Activated CD4-positive, alpha-beta T cell treated with anti-CD3 and anti-CD28 coated beads for 48 hours (primary cell): ENCODE measurements at regions not wholly inside any gene's neighbourhood (a gene's known extent, or its start where the extent isn't known, plus 50 kb on each side); places are given as distances from the start of the nearest gene placed in this dataset.
"Not testable (repeated sequence)": the region's sequence is repeated elsewhere in the genome, so short reads cannot be mapped to it uniquely, and the experiment has no call there.

Source experiments
- DNase-seq: peaks from one replicate; pipeline ENCODE4 v3.0.0-alpha.2; 2020

DNA sequence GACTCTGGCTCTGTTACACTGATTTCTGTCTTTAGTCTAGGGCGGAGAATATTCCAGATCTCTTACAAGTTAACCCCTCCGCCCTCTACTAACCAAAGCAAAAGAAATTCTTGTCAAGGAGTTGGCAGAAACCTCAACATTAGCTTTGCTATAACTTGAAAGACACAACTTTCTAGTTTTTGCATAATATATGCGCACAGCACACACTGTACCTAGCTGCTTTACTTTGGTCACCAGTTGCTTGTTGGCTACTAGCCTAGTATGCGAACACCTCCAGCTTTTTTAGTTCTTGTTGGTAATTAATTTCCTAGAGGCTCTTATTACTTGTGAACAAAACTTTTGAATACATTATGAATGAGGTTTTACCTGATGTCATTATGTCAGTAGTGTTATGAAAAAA lies 348.8 kb upstream of the C2CD4B start:
- DNase-seq = no peak

DNA sequence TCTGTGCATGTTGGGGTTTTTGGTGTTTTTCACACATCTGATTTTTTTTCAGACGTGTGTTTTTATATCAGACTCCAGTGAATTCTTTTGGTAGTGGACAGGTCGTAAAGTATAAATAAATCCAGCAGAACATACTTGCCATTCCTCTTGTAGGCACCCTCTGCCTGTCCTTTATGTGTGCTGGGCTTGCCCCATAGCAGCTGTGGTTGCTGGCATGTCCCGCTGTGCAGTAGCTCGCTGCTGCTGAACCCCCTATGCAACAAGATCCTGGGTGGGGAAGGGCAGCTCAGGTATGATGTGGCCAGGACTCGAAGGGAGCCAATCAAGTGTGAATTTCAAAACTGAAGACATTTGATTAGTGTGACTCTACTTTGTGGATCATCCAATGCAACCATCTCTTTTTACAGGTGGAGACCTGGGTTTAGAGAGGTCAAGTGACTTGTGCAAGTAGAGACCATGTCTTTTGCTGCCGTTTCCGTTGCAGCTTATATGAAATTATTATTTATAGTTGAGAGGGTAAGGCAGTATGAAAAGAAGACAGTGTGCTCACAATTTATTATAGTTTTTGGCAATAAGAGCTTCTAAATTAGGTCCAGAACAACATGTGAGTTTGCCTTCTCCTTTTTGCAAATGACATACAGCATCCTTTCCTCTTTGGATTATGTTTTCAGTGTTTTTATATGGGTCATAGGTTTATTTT lies 350.8 kb upstream of the C2CD4B start:
- DNase-seq = no peak

DNA sequence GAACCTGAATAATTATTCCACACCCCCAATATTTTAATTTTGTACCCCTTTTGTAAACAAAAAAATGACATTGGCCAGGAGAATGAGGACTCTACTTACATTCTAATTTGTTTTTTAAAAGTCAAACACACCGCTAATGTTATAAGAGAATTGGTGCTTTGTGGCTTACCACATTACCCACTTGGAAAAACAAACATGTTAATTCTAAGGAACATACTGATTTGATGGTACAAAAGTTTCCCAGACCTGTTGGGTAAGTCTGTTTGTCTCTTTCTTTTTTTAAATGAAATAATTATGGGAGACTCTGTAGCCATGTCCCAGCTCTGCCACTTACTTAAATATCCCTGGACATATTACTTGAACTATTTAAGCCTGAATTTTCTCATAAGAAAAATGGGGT lies 352.5 kb upstream of the C2CD4B start:
- no peak for DNase-seq

DNA sequence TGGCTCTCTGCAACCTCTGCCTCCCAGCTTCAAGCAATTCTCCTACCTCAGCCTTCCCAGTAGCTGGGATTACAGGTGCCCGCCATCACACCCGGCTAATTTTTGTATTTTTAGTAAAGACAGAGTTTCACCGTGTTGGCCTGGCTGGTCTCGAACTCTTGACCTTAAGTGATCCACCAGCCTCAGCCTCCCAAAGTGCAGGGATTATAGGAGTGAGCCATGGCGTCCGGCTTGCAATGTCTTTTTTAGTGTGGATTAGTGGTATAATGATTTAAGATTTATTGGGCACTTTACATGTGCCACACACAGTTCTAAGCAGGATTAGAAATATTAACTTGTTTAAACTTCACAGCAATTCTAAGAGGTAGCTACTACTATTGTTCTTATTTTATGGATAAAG lies 353.6 kb upstream of the C2CD4B start:
- not testable (repeated sequence) for DNase-seq

DNA sequence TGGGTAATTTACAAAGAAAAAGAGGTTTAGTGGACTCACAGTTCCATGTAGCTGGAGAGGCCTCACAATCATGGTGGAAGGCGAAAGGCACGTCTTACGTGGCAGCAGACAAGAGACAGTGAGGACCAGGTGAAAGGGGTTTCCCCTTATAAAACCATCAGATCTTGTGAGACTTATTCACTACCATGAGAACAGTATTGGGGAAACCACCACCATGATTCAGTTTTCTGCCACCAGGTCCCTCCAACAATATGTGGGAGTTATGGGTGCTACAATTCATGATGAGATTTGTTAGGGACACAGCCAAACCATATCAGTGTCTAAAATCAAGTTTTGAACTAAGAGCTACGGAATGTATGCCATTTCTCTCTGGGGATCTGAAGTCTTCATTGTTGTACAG lies 354.8 kb upstream of the C2CD4B start:
- peak; percentile 35 for DNase-seq

DNA sequence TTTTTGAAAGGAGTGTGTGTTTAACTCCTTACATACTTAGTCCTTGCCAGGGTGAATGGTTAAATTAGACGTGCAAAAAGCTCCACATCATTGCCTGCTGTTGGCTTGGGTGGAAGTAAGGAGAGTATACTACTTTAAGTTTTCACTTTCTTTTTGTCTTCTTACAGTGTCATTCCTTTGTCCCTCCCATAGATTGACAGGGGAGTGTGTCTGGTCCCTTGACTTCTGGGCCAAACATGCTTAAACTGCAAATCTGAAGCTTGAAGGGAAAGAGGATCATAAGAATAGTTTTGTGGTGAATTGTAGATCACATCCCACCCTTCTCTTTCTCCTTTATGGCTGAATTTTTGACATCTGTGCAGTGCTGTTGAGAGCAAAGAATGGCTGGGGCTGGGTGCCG lies 355.8 kb upstream of the C2CD4B start:
- no peak for DNase-seq

DNA sequence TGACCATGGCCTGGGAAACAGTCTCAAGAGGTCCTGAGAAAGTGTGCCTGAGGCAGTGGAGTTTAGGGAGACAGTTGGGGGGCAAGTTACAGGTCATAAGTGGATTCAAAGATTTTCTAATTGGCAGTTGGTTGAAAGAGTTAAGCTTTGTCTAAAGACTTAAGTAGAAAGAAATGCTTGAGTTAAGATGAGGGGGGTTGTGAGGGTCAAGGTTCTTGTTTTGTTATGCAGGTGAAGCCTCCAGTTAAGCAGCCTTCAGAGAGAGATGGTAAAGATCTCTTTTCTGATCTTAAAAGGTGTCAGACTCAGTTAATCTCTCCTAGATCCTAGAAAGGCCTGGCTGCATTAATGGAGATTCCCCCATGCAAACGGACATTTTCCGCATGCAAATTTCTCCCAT lies 356.3 kb upstream of the C2CD4B start:
- DNase-seq = no peak

DNA sequence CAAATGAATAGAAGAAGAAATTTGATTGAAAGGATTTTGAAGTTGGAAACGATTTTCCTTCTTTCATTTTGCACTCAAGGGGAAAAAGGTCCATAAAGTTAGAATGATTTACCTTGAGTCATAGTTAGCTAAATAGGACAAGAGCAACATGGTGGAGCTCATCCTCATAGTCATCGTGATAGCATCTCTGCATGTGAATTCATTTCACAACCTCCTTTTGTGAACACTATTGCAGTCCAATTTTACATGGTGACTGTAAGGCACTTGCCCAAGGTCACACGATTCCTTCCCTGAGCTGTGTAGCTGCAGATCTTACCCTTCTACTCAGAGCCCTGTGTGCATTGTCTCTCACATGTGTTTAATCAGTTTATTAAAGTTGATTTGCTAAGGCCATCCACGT lies 359.8 kb upstream of the C2CD4B start:
- no peak for DNase-seq

DNA sequence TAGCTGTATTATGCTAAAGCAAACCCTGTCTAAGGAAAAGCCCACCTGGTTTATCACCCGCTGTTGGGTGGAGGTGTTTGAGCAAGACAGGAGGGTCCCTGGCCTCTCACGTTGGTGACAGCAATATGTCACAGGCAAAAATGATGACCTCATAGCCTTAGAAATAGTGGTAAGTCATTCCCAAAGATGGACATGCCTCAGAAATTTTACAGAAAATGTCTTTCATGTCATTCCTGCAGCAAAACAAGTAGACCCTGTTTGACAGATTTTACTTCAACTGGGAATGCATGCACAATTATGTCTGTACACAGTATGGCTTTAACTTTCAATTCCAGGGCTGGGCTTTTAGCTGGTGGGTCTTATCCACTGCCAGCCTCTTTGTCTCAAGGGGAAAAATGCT lies 362.3 kb upstream of the C2CD4B start:
- DNase-seq = no peak

DNA sequence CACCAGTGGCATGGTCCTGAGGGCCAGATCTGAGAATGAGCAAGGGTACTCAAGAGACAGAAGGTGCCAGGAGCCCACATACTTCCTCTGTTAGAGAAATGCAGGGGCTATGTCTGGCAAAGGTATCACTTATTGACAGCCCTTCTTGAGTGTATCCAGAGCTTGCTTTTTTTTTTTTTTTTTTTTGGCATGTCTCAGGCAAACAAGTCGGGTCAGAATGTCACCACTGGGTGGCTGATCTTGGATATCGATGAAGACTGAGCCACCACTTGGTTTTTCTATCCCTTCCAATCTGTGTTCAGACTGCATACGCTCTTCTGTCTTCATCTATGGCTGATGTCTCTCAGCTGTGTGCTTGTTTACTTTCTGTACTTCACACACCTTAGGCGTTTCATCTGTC lies 363.4 kb upstream of the C2CD4B start:
- no peak for DNase-seq

DNA sequence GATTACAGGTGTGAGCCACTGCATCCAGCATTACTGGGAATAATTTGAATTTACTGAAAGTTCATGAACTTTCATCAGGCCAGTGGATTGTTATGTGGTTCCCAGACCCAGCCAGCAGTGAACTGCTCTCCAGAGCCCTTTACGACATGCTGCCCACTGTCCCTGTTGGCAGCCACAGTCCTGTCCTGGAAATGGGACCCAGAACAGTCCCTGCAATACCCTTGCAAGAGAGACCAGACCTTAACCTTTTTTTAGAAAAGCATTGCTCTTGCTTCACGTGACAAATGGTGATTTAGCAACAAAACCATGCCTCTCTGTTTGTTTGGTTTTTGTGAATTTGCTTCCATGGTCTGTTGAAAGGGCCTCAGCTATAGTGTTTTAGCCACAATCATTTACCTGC lies 367.3 kb upstream of the C2CD4B start:
- DNase-seq = no peak

DNA sequence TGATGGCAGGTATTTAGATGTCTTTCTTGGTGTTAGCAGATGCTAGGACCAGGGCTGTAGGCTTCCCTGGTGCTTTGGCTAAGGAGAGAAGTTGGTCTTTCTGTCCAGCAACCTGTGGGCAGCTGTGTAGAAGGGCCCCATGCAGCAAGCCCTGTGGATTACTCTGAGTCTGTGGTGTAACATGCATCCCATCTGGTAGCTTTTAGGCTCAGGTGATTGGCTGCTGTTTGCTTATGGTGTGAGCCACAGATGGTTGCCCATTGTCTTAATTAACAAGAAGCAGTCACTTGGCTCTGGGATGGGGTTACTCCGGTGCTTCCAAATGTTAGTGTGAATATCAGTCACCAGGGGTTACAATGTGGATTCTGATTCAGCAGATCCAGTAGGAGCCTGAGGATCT lies 368.6 kb upstream of the C2CD4B start:
- no peak for DNase-seq

DNA sequence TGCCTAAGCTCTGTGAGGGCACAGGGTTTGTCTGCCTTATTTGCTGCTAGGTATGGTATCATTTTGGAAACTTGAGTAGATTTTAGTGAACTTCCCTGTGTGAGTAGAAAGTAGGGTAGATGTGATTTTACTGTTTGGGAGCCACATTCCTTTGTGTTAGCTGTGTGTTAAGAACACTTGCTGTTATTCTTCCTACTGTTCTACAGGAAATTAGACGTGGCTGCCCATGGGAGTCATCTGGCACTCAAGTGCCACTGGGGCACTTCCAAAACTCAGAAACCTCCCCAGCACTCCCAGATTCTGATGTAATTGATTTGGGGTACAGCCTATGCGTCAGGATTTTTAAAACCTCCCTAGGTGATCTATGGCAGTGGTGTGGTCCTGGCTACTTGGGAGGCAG lies 369.9 kb upstream of the C2CD4B start:
- no peak for DNase-seq

DNA sequence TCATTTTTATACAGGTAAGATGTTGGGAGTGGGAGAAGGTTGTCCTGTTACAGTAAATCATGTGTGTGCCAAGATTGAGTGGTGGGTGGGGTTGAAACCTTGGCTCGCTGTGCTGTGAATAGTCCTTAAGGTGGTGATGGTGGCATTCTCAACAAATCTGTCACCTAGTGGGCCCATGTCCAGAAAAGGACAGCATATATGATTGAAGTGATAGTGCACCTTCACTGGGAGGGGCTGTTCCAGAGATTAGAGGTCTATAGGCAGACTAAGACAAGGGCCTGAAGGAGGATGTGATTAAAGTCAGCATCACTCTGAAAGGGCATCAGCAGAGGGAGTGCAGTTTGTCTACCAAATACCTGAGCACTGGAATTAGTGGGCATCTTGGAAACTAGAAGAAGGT lies 374.2 kb upstream of the C2CD4B start:
- DNase-seq = no peak

DNA sequence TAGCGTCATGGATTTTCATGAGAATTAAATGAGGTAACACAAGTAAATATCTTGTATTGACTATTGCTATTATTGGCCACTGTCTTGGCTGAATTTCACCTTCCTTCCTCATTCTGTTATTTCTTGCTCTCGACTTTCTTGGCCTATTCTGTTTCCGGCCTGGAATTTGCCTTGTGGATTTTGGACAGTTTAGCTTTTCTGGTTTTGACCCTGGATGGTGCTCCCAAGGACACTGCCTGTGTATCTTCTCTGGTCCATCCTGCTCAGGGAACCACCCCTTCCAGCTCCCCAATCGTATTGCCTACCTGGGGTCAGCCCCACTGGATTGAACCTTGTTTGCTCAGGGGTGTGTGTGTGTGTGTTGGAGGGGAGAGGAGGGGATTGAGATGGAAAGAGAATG lies 376.2 kb upstream of the C2CD4B start:
- DNase-seq = no peak

DNA sequence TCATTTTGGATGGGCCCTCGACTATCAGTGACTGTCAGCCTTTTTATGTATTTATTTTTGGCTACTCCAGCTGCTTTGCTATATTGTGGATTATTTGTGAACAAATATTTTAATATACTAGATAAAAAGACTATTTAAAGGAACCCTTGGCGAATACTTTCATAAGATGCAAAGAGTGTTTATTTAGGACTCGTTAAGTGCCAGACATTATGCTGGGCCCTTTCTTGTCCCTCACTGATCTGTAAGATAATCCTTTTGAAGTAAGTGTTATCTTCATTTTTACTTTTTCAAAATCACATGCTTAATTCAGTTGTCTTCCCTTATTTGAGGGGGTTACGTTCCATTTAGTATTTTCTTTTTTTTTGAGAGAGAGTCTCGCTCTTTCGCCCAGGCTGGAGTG lies 376.8 kb upstream of the C2CD4B start:
- DNase-seq = no peak

DNA sequence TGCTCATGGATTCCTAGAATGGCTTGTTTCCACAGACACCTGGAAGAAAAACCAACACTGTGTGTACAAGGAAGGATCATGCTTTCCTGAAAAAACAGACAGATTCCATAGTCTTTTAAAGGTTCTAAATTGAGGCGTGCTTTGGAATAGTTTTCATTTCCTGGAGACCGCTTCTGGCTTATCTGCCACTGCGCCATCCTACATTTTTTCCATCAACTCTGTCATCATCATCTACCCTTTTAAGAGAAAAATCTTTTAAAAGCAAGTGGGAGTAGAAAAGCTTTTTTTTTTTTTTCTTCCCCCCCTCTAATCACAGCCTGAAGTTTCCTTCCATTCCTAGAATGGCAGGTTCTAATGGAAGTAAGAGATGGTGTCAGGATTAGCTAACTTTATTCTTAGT lies 379.4 kb upstream of the C2CD4B start:
- DNase-seq = no peak

DNA sequence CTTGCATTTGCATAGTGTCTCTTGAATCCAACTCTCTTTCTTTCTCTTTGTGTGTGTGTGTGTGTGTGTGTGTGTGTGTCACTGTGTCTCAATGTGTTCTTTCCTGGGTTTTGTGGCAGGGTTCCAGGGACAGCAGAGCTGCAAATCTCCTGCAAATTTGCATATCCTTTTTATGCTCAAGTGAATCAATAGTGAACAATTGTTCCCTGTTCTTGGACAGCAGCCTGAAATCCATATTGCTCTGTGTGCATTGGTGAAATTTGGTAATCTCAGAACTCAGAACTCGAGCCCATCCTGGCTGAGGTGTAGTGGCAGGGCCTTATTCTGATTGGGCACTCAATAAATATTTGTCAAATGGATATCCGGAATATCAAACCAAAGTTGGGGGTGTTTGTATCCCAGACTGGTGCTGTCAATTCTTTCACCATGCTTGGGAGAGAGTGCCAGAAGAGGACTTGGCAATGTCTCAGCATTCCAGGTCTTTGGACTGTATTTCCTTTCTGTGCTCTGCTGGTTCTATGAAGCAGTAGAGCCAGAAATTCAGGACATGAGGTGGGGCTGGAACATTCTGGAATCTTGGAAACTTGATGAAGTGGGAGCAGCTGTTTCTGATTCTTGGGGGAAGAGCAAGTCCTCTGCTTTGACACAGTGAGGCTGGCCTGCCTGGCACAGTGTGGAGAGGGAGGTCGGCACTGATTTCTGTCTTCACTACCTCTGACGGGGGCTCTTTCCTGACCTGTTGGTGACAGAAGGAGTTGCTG lies 380.6 kb upstream of the C2CD4B start:
- no peak for DNase-seq

DNA sequence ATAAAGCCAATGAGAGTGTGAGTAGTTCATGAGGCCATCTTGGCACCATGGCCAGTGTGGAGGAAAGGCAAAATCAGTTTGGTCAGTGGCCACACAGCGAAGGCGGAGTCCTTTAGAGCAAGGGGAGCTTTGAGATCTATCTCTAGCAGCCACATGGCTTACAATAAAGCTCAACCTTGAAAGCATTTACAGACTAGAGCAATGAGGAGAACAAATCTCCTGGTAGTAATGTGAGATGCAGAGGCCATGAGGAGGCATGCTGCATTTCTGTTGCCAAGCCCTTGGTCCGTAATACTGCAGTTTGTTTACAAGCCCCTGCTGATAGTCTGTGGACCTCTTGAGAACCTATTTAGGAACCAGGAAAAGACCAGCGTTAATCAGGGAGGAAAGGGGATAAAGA lies 381.5 kb upstream of the C2CD4B start:
- no peak for DNase-seq

DNA sequence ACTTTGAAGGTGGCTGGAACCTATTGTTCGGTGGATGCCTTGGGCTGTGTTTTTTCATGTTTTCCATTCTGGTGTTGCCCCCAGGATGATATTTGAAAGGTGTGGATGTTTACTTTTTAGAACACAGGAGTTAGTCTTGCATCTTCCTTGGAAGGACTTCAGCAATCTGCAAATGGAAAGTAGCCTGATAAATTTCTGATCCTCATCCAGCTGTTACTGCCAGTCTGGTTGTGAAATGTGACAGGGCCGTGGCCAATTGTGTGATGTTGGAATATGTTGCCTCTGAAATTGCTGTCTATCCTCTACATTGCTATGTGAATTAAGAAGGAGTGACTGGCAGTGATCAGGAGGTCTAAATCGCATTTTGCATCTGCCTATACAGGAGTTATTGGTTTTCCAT lies 382.5 kb upstream of the C2CD4B start:
- no peak for DNase-seq

DNA sequence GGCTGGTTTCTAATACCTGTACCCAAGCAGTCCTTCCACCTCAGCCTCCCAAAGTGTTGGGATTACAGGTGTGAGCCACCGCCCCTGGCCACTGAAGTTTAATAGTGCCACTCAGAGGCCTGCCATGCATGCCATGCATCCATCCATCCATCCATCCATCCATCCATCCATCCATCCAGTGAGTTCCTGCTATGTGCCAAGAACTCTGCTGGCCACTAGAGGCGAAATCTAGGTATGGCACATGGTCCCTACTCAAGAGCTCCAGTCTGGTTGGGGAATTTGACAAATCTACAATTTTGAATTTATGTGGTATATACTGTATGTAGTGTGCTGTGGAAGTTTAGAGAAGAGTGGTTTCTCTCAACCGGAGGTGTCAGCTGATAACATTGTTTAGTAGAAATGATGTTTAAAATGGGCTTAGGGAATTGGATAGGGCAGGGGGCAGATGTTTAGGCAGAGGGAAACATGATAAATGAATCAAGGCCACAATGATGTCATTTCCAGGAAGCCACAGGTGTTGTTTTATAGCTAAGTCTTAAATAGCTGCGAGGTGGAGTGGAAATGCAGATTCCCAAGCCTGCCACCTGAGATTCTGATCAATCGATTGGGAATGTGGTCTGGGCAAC lies 384.4 kb upstream of the C2CD4B start:
- DNase-seq = peak; percentile 28

DNA sequence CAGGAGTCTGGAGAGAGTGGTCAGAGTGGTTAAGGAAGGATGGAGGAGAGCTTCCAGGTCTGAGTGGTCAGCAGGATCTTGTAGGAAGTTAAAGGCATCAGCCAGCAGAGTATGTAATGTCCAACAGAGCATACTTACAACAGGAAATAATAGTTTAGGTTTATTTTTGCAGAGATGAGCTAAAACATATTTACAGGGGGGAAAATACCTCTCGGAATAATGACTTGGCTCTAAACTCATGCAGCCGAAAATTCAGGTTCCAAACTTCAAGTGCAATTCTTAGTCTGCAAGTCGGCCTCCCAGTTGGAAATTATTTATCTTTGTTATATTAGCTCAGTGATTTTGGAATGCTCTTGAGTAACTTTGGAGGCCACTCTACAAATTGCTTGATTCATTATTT lies 385.0 kb upstream of the C2CD4B start:
- no peak for DNase-seq

DNA sequence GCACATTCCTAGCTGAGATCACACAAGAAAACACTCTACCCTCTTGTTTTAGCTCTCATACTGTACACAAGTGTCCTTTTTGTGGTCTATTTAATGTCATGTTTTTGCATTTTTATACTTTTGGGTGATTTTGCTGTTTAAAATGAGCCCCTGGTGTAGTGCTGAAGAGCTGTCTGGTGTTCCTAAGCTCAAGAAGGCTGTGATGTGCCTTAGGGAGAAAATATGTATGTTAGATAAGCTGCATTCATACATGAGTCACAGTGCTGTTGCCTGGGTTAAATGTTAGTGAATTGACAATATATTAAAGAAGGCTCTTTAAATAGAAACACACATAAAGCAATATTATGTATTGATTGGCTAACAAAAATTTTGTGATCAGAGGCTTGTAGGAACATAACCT lies 387.4 kb upstream of the C2CD4B start:
- no peak for DNase-seq

DNA sequence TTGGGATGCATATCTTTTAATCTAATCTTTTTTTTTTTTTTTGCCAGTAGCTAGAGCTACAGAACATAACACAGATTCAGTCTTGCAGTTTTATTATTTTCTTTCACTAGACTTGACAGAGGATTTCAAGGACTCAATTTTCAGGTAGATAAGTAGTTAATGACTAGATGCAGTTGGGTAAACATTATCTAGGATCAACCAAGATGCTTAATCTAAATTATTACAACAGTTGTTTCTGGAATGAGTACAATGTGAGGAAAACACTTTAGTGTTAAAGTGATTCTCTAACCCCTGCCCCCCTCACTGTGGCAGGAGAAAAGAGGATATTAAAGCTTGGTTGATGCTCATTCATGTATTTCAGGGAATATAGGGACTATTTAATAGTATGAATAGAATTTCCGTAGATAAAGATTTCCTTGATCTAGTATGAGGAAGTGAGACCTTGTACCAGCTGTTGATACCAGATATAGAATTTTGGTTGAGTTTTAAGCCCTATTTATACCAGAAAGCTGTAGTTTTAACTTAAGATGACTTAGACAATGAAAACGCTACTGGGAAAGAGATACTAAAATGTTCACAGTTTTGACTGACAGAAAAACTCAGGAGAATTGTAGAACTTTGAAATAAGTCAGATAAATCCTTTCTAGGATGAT lies 389.0 kb upstream of the C2CD4B start:
- DNase-seq = no peak
